ENCODE measurements at regions not wholly inside any gene's neighbourhood (a gene's known extent, or its start where the extent isn't known, plus 50 kb on each side); places are given as distances from the start of the nearest gene placed in this dataset.

GRCh38 chr20:5372371-5372770, 55.6 kb upstream of the PROKR2 start:
- no peak overlapping the region for H3K4me3 ChIP-seq (ENCODE audit: low read depth in 1 of 5, low read length in 5 of 5)
- H3K36me3 ChIP-seq (ENCODE audit: control insufficient read depth in 5 of 5, insufficient read depth in 5 of 5, low read length in 5 of 5), result no peaks in the 10 kb centered on the region
- H3K9ac ChIP-seq (ENCODE audit: low read length in 5 of 5), result no peak overlapping the region
- peaks cover 0 to 4% (median 0%) of the 10 kb centered on the region in 5 donors for H3K27me3 ChIP-seq (ENCODE audit: control insufficient read depth in 5 of 5, insufficient read depth in 4 of 5, low read length in 5 of 5)
- peaks cover 0 to 12% (median 4%) of the 10 kb centered on the region in 5 donors for H3K9me3 ChIP-seq (ENCODE audit: control insufficient read depth in 5 of 5, low read length in 5 of 5)
- no peaks in the 10 kb centered on the region for H3K4me1 ChIP-seq (ENCODE audit: control insufficient read depth in 5 of 5, insufficient read depth in 5 of 5, low read length in 5 of 5)
- no peak overlapping the region for H3K27ac ChIP-seq (ENCODE audit: low read depth, low read length)

DNA sequence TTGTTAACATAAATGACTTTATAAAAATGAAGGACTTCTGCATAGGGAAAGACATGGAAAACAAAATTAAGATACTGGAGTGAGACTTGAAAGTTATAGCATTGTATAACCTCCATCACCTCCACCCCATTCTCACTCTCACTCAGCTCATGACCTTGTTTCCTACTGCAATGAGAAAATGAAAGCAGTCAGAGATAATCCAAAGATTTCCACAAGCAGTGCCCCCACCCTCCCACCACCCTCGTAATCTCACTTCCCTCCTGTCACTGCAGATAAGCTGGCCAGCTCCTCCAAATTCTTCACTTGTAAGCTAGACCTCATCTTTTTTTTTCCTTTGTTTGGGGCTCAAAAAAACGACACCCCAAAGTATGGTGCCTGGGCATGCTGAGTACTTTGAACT, 52.9 kb upstream of the PROKR2 start:
- no peak overlapping the region for H3K9ac ChIP-seq (ENCODE audit: low read length in 5 of 5)
- H3K27ac ChIP-seq (ENCODE audit: low read depth, low read length), result no peak overlapping the region
- no peaks in the 10 kb centered on the region for H3K36me3 ChIP-seq (ENCODE audit: control insufficient read depth in 5 of 5, insufficient read depth in 5 of 5, low read length in 5 of 5)
- H3K4me1 ChIP-seq (ENCODE audit: control insufficient read depth in 5 of 5, insufficient read depth in 5 of 5, low read length in 5 of 5), result no peaks in the 10 kb centered on the region
- peaks cover 0 to 4% (median 0%) of the 10 kb centered on the region in 5 donors for H3K27me3 ChIP-seq (ENCODE audit: control insufficient read depth in 5 of 5, insufficient read depth in 4 of 5, low read length in 5 of 5)
- H3K9me3 ChIP-seq (ENCODE audit: control insufficient read depth in 5 of 5, low read length in 5 of 5), result peaks cover 0 to 5% (median 4%) of the 10 kb centered on the region in 5 donors
- H3K4me3 ChIP-seq (ENCODE audit: low read depth in 1 of 5, low read length in 5 of 5), result no peak overlapping the region
